ENCODE measurements at regions not wholly inside any gene's neighbourhood (a gene's known extent, or its start where the extent isn't known, plus 50 kb on each side); places are given as distances from the start of the nearest gene placed in this dataset.

DNA sequence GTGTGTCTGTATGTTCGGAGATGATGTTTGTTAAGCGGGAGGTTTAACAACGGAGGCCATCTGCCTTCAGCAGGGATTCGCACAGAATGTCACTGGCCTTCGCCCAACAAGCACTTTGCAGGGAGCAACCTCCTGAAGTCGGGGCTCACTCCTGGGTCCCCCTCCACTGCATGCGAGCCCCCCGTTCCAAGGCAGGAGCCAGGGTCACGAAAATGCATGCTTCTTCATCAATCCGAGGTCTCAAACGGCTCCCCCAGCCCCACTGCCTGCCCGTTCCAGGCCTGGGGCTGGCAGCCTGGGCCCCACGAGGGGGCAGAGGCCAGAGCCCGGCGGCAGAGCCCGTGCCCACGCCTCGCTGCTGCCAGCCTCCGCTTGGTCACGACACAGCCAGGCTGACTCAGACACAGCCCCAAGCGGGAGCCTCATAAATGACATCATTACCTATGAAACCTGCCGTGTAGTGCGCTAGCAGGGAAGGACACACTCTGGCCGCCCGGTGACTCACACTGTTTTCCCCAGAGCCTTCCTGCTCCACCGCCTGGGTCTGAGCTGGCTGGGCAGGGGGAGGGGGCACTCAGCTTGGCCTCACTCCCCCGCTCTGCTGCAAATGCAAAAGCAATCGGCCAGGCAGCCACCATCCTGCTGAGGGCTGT lies 169.5 kb upstream of the RTL1 start:
- TF ChIP-seq, protein P1, sequence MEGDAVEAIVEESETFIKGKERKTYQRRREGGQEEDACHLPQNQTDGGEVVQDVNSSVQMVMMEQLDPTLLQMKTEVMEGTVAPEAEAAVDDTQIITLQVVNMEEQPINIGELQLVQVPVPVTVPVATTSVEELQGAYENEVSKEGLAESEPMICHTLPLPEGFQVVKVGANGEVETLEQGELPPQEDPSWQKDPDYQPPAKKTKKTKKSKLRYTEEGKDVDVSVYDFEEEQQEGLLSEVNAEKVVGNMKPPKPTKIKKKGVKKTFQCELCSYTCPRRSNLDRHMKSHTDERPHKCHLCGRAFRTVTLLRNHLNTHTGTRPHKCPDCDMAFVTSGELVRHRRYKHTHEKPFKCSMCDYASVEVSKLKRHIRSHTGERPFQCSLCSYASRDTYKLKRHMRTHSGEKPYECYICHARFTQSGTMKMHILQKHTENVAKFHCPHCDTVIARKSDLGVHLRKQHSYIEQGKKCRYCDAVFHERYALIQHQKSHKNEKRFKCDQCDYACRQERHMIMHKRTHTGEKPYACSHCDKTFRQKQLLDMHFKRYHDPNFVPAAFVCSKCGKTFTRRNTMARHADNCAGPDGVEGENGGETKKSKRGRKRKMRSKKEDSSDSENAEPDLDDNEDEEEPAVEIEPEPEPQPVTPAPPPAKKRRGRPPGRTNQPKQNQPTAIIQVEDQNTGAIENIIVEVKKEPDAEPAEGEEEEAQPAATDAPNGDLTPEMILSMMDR (IDR thresholded peaks at IDR 0.05; ENCODE audit: borderline replicate concordance), result no peak
- no peak overlapping the region for H3K4me3 ChIP-seq
- intact Hi-C loops (cut with micrococcal nuclease), result no loop called here
- no peak for DNase-seq
- H3K27me3 ChIP-seq (ENCODE audit: low read depth), result peaks cover 99% of the 10 kb centered on the region
- peaks cover 9% of the 10 kb centered on the region for H3K4me1 ChIP-seq
- H3K27ac ChIP-seq (replicated peaks), result no peak overlapping the region
- no peaks in the 10 kb centered on the region for H3K36me3 ChIP-seq
- H3K9me3 ChIP-seq (replicated peaks), result no peaks in the 10 kb centered on the region

DNA sequence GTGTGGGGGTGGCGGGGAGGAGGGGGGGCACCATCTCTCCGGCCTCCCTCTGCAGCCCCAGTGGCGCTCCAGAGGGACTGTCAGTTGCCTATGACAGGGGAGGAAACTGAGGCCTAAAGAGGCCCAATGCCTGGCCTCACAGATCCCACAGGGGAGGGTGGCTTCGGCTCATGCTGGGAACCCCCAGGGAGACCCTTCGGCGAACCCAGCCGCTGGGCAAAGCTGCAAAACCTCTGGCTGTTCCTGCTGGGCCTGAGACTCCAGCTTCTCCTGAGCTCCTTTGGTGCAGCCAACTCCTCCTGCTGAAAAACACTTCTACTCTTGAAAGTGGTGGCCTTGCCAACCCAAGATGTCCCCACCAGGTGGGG lies 170.1 kb upstream of the RTL1 start:
- Histone ChIP-seq H3K36me3 (no peaks in the 10 kb centered on the region), H3K4me1 (peaks cover 9% of the 10 kb centered on the region), H3K27me3 (ENCODE audit: low read depth) (peaks cover 100% of the 10 kb centered on the region), H3K9me3 (replicated peaks) (no peaks in the 10 kb centered on the region), H3K4me3 (no peak overlapping the region), H3K27ac (replicated peaks) (no peak overlapping the region)
- no peak for DNase-seq
- intact Hi-C loops (cut with micrococcal nuclease), result no loop called here
- TF ChIP-seq, protein P1 (IDR thresholded peaks at IDR 0.05; ENCODE audit: borderline replicate concordance), result no peak

DNA sequence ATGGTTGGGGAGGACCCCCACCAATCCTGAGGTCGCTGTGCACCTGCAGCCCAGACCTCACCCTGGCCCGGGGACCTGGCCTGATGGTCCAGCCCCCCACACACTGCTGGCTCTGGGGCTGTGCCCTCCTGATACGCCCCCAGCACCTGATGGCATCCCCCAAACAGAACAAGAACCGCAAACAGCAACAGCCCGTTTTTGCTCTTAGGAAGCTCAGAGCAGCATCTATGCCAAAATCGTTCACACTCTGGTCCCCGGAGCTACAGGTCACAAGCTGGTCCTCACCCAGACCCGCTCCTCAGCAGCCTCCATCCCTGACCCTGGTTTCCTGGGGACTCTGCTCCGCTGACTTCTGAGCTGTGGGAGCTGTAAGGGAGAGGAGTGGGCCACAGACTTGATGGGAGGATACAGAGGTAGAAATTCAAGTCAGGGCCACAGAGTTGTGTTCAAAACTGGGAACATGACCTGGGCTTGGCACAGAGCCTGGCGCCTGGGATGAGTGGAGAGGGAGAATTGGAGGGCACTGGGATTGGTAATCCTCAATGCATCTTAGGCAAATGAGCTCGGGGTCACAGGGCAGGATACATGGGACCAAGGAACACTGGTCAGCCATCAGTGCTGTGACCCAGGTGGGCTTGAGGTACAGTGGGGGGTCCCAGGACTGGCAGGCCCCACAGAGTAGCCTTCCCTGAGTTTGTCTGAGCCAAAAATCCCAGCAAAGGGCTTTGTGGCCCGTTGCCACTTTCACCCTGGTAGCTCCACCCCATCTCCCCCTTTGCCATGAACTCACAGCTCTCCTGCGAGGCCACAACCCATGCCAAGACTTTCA lies 170.9 kb upstream of the RTL1 start:
- no peaks in the 10 kb centered on the region for H3K9me3 ChIP-seq (replicated peaks)
- peaks cover 100% of the 10 kb centered on the region for H3K27me3 ChIP-seq (ENCODE audit: low read depth)
- TF ChIP-seq, protein P1 (IDR thresholded peaks at IDR 0.05; ENCODE audit: borderline replicate concordance), result no peak
- peaks cover 9% of the 10 kb centered on the region for H3K4me1 ChIP-seq
- no peaks in the 10 kb centered on the region for H3K36me3 ChIP-seq
- no peak overlapping the region for H3K4me3 ChIP-seq
- DNase-seq, result no peak
- intact Hi-C loops (cut with micrococcal nuclease), result no loop called here
- no peak overlapping the region for H3K27ac ChIP-seq (replicated peaks)

DNA sequence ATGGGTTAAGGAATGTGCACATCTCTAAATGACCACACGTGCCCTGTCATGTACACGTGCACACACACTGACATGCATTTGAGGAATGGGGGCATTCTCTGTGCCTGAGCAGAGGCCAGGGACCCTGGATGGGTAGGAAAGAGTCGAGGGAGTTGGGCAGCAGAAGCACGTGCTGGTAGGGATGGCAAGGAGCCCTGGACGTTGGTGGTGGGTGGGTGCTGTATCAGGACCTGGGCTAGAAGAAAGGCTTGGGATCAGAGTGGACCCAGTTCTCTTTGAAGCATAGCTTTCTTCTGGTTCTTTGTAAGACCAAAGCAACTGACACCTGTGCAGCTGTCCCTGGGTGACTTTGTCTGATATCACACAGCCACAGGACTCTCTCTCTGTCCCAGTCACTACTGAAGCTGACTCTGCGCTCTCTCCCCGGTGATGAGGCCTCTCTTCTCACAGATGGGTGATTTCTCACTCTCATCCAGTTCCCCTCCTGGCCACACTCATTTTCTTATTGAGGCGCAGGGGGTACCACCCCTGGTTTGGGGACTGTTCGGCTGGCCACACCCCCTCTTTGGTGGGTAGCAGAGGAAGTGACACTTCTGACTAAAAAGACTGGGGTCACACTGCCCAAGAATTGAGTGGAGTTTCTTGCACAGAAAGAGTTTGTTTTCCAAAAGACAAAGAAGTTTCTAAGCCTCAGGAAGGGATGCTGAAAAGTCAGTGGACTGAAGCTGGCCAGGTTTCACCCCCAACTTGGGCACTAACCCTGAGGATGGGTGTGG lies 171.7 kb upstream of the RTL1 start:
- no peaks in the 10 kb centered on the region for H3K9me3 ChIP-seq (replicated peaks)
- intact Hi-C loops (cut with micrococcal nuclease), result no loop called here
- H3K4me3 ChIP-seq, result no peak overlapping the region
- H3K27me3 ChIP-seq (ENCODE audit: low read depth), result peaks cover 100% of the 10 kb centered on the region
- DNase-seq, result no peak
- no peaks in the 10 kb centered on the region for H3K36me3 ChIP-seq
- no peak overlapping the region for H3K27ac ChIP-seq (replicated peaks)
- TF ChIP-seq, protein P1 (IDR thresholded peaks at IDR 0.05; ENCODE audit: borderline replicate concordance), result no peak
- H3K4me1 ChIP-seq, result peaks cover 9% of the 10 kb centered on the region

DNA sequence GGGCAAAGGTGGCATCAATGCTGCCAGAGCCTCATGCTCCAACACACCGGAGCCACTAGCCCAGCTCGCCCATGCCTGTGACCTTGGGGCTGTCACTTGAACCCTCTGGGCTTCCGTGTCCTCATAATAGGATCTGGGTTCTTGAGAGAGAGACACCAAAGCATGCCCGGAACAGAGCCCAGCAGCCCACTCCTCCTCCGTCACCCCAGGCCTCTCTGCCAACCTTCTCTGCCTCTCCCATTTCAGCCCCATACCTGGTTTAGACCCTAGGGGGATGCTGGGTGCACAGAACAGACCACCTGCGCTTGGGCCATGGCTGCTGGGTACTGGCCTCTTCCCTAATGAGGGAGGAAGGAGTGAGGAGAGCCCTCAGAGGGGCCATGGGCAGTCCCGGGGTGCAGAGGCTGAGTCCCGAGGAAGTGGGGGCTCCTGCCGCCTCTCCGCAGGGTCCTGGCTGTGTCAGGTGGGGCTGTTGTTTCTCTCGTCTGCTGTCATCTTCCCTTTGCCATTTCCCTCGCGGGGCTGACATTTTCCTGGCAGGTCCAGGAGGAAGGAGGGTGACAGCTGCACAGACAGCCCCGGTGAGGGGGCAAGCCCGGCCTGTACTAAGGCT lies 172.4 kb upstream of the RTL1 start:
- Histone ChIP-seq H3K4me3 (no peak overlapping the region), H3K9me3 (replicated peaks) (peaks cover under 1% of the 10 kb centered on the region), H3K27ac (replicated peaks) (no peak overlapping the region), H3K4me1 (peaks cover 9% of the 10 kb centered on the region), H3K27me3 (ENCODE audit: low read depth) (peaks cover 98% of the 10 kb centered on the region), H3K36me3 (no peaks in the 10 kb centered on the region)
- intact Hi-C loops (cut with micrococcal nuclease), result no loop called here
- DNase-seq, result no peak
- TF ChIP-seq, protein P1 (IDR thresholded peaks at IDR 0.05; ENCODE audit: borderline replicate concordance), result no peak
